ENCODE measurements at regions not wholly inside any gene's neighbourhood (a gene's known extent, or its start where the extent isn't known, plus 50 kb on each side); places are given as distances from the start of the nearest gene placed in this dataset.

DNA sequence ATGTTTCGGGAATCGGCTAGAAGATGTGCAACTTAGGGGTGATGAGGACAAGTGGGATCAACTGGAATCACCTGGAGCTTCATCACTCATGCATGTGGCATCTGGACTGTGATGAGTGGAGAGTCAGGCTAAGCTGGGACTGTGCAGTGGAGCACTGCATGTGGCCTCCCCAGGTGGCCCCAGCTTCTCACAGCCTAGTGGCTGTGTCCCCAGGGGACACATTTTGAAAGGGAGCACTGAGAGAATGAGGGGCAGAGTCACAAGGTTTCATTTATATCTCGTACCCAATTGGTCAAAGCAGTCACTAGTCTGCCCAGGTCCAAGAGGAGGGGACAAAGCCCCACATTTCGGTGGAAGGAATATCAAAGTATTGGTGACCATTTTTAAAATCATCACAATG lies 54.8 kb upstream of the TCF7L2 start:
- no peak overlapping the region for H2BK20ac ChIP-seq (ENCODE audit: low read length)
- TF ChIP-seq CHD2 (IDR thresholded peaks at IDR 0.05; ENCODE audit: low read length) (no peak), SP1 (IDR thresholded peaks at IDR 0.05; ENCODE audit: low read depth, low read length) (no peak), YY1 (IDR thresholded peaks at IDR 0.05; ENCODE audit: low read depth, low read length) (no peak)

More for the DNA sequence above, 54.8 kb upstream of the TCF7L2 start:
- DNase-seq (ENCODE audit: low read depth in 1 of 2, low spot score in 2 of 2) (no peak), FAIRE-seq (no peak)
- no peaks in the 10 kb centered on the region for H3K23me2 ChIP-seq (ENCODE audit: low read depth, low read length)
- 0 out of 2 replicates have a peak overlapping the region, but pooled peaks have one; percentile 0 for H3K18ac ChIP-seq (ENCODE audit: extremely low read depth, low read length)
- WGBS, 2 experiments (ENCODE audit: extremely low coverage in 1 of 2, insufficient coverage in 1 of 2, insufficient read length in 1 of 2, insufficient replicate concordance in 2 of 2, low coverage in 1 of 2, low lambda C conversion rate in 2 of 2, missing lambda C conversion rate in 1 of 2) = 91% methylated on average over 4 of the region's 4 CpGs; no CpG with 5 or more reads in 1 of the 2 experiments
- H3K36me3 ChIP-seq (ENCODE audit: control insufficient read depth in 2 of 4, insufficient read depth in 4 of 4, low read length in 3 of 4) = no peaks in the 10 kb centered on the region
- ChIA-PET POLR2A (ENCODE audit: partially characterized antibody) (interaction anchor here (1.4 kb wide), 1 partner anchor 62 kb away, joined by 3 read pairs; no protein-coding TSS in a partner anchor), CTCF (ENCODE audit: partially characterized antibody) (no interaction called here)
- H4K91ac ChIP-seq (replicated peaks; ENCODE audit: insufficient read length, low read length) = no peak overlapping the region
- no peak overlapping the region for H4K5ac ChIP-seq (ENCODE audit: insufficient read length, low read depth, low read length)
- no peak overlapping the region for H3K14ac ChIP-seq (ENCODE audit: insufficient read length)
- H2BK12ac ChIP-seq (ENCODE audit: low read depth, low read length) = peak overlapping the region; percentile 32; the same call in 1 of the 2 replicates
- no peaks in the 10 kb centered on the region; the same call in 1 of the 2 replicates for H3K79me1 ChIP-seq (ENCODE audit: low read depth, low read length)
- H4K8ac ChIP-seq (ENCODE audit: extremely low read depth, insufficient read depth, low read length) = no peak overlapping the region
- H3K56ac ChIP-seq (replicated peaks; ENCODE audit: insufficient read length, low read depth, low read length) = no peak overlapping the region
- peaks cover 2 to 28% (median 20%) of the 10 kb centered on the region in 4 experiments for H3K4me1 ChIP-seq (replicated peaks in 1 of 4; ENCODE audit: control insufficient read depth in 3 of 4, insufficient read depth in 4 of 4, low read length in 3 of 4)
- no peak overlapping the region for H3K9ac ChIP-seq (replicated peaks in 1 of 4; ENCODE audit: extremely low read depth in 1 of 4, low read depth in 3 of 4, low read length in 3 of 4)
- H3K27ac ChIP-seq (ENCODE audit: low read depth, low read length) = no peak overlapping the region; the same call in 1 of the 2 replicates
- H3K4me2 ChIP-seq (ENCODE audit: insufficient read depth in 1 of 2, low read depth in 2 of 2, low read length in 2 of 2) = no peak overlapping the region
- H2BK15ac ChIP-seq (ENCODE audit: low read length) = peak overlapping the region; percentile 61
- H3K79me2 ChIP-seq (ENCODE audit: control insufficient read depth in 1 of 2, insufficient read depth in 2 of 2, low read length in 2 of 2) = no peaks in the 10 kb centered on the region
- H2BK5ac ChIP-seq (ENCODE audit: low read depth, low read length) = no peak overlapping the region
- no peak overlapping the region for H2AK5ac ChIP-seq (ENCODE audit: low read depth, low read length)
- H3K4ac ChIP-seq (replicated peaks; ENCODE audit: insufficient read length, low read depth, low read length) = no peak overlapping the region
- H3K9me3 ChIP-seq (ENCODE audit: insufficient read depth in 2 of 2, low read depth in 1 of 2, low read length in 1 of 2) = no peaks in the 10 kb centered on the region
- H2AFZ ChIP-seq (ENCODE audit: low read length) = no peak overlapping the region
- no peaks in the 10 kb centered on the region for H3K27me3 ChIP-seq (replicated peaks in 1 of 4; ENCODE audit: control insufficient read depth in 3 of 4, extremely low read depth in 1 of 4, insufficient read depth in 3 of 4, low read length in 3 of 4)
- no peak overlapping the region for H3K4me3 ChIP-seq (ENCODE audit: extremely low read depth in 1 of 4, insufficient read depth in 2 of 4, low read depth in 3 of 4, low read length in 4 of 4)
- H2BK120ac ChIP-seq (replicated peaks; ENCODE audit: low read depth, low read length) = no peak overlapping the region
- no peak overlapping the region for H3K23ac ChIP-seq (ENCODE audit: insufficient read length)
- no peaks in the 10 kb centered on the region for H4K20me1 ChIP-seq (replicated peaks in 1 of 2; ENCODE audit: control insufficient read depth in 1 of 2, insufficient read depth in 2 of 2, low read length in 2 of 2)
